HEK293 (cell line): ENCODE measurements at regions not wholly inside any gene's neighbourhood (a gene's known extent, or its start where the extent isn't known, plus 50 kb on each side); places are given as distances from the start of the nearest gene placed in this dataset.

Experiments
- GLIS1 ChIP-seq: fragments of 450-650 bp; formaldehyde crosslinking; IDR thresholded peaks from 2 replicates; pipeline ENCODE4 v1.5.1; 2016; ENCODE audit warnings: missing biosample characterization, missing genetic modification characterization
- MEIS1 ChIP-seq: sonication (generic); formaldehyde crosslinking; IDR thresholded peaks from 2 replicates; pipeline ENCODE4 v1.8.1; 2022; ENCODE audit warnings: missing genetic modification reagents, mild to moderate bottlenecking, borderline replicate concordance
- TCF7L2 ChIP-seq: IDR thresholded peaks from 2 replicates; pipeline ENCODE4 v1.6.1; 2011; ENCODE audit warnings: low read depth, mild to moderate bottlenecking, inconsistent platforms, low read length, moderate library complexity, borderline replicate concordance
- ZEB2 ChIP-seq: fragments of 450-650 bp; formaldehyde crosslinking; IDR thresholded peaks from 2 replicates; pipeline ENCODE4 v1.5.1; 2016; ENCODE audit warnings: missing biosample characterization, missing genetic modification characterization
- ZIC2 ChIP-seq: fragments of 450-650 bp; formaldehyde crosslinking; IDR thresholded peaks from 2 replicates; pipeline ENCODE4 v1.5.1; 2016; ENCODE audit warnings: missing biosample characterization, missing genetic modification characterization
- ZNF121 ChIP-seq: fragments of 450-650 bp; formaldehyde crosslinking; IDR thresholded peaks from 2 replicates; pipeline ENCODE4 v1.5.1; 2016; ENCODE audit warnings: missing biosample characterization, missing genetic modification characterization
- ZNF133 ChIP-seq: fragments of 450-650 bp; formaldehyde crosslinking; IDR thresholded peaks from 2 replicates; pipeline ENCODE4 v1.5.1; 2016; ENCODE audit warnings: missing biosample characterization, missing genetic modification characterization
- ZNF184 ChIP-seq: fragments of 450-650 bp; IDR thresholded peaks from 2 replicates; pipeline ENCODE4 v1.5.1; 2018; ENCODE audit warnings: missing biosample characterization, mild to moderate bottlenecking, missing genetic modification characterization
- ZNF776 ChIP-seq: fragments of 450-650 bp; formaldehyde crosslinking; IDR thresholded peaks from 2 replicates; pipeline ENCODE4 v1.5.0; 2017; ENCODE audit warnings: missing biosample characterization, missing genetic modification characterization, borderline replicate concordance
- ZXDB ChIP-seq: fragments of 450-650 bp; formaldehyde crosslinking; IDR thresholded peaks from 2 replicates; pipeline ENCODE4 v1.5.1; 2016; ENCODE audit warnings: missing biosample characterization, missing genetic modification characterization
- TF ChIP-seq, protein P1 (sequence below): IDR thresholded peaks from 2 replicates; pipeline ENCODE4 v1.6.1; 2011; ENCODE audit warnings: mild to moderate bottlenecking, low read depth, low read length, borderline replicate concordance
- TF ChIP-seq, protein P2 (sequence below): fragments of 450-650 bp; formaldehyde crosslinking; IDR thresholded peaks from 2 replicates; pipeline ENCODE4 v1.5.1; 2016; ENCODE audit warnings: missing biosample characterization, missing genetic modification characterization
- TF ChIP-seq, protein P3 (sequence below): fragments of 450-650 bp; formaldehyde crosslinking; IDR thresholded peaks from 2 replicates; pipeline ENCODE4 v1.5.1; 2016; ENCODE audit warnings: missing biosample characterization, missing genetic modification characterization

DNA sequence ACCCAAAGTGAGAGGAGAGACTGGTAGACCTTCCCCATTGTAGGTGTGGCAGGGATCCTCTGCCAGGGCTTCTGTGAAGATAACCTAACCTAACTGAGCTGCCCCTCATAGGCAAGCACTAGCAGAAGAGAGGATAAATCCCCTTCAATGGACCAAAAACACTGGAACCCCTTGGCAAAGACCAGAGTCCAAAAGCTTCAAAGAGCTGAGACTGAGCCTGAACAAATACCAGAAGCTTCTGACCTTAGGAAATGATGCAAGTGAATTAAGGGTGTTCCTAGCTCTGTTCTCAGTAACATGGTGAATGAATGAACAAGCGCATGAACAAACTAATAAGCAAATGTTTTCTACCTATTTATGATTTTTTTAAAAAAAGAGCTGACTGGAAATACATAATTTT lies 123.2 kb downstream of the RRAGC start:
- TF ChIP-seq, protein P1, sequence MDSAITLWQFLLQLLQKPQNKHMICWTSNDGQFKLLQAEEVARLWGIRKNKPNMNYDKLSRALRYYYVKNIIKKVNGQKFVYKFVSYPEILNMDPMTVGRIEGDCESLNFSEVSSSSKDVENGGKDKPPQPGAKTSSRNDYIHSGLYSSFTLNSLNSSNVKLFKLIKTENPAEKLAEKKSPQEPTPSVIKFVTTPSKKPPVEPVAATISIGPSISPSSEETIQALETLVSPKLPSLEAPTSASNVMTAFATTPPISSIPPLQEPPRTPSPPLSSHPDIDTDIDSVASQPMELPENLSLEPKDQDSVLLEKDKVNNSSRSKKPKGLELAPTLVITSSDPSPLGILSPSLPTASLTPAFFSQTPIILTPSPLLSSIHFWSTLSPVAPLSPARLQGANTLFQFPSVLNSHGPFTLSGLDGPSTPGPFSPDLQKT: no peak
- TF ChIP-seq MEIS1 (CRISPR knock-in tag) (no peak), ZIC2 (no peak), ZNF121 (tag by site-specific recombination) (no peak), ZNF184 (tag by site-specific recombination) (no peak), GLIS1 (no peak), ZNF133 (tag by site-specific recombination) (no peak), TCF7L2 (no peak), ZNF776 (tag by site-specific recombination) (no peak), ZEB2 (tag by site-specific recombination) (no peak), ZXDB (tag by site-specific recombination) (no peak)
- TF ChIP-seq, protein P2, sequence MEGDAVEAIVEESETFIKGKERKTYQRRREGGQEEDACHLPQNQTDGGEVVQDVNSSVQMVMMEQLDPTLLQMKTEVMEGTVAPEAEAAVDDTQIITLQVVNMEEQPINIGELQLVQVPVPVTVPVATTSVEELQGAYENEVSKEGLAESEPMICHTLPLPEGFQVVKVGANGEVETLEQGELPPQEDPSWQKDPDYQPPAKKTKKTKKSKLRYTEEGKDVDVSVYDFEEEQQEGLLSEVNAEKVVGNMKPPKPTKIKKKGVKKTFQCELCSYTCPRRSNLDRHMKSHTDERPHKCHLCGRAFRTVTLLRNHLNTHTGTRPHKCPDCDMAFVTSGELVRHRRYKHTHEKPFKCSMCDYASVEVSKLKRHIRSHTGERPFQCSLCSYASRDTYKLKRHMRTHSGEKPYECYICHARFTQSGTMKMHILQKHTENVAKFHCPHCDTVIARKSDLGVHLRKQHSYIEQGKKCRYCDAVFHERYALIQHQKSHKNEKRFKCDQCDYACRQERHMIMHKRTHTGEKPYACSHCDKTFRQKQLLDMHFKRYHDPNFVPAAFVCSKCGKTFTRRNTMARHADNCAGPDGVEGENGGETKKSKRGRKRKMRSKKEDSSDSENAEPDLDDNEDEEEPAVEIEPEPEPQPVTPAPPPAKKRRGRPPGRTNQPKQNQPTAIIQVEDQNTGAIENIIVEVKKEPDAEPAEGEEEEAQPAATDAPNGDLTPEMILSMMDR (tag by site-specific recombination): no peak
- TF ChIP-seq, protein P3, sequence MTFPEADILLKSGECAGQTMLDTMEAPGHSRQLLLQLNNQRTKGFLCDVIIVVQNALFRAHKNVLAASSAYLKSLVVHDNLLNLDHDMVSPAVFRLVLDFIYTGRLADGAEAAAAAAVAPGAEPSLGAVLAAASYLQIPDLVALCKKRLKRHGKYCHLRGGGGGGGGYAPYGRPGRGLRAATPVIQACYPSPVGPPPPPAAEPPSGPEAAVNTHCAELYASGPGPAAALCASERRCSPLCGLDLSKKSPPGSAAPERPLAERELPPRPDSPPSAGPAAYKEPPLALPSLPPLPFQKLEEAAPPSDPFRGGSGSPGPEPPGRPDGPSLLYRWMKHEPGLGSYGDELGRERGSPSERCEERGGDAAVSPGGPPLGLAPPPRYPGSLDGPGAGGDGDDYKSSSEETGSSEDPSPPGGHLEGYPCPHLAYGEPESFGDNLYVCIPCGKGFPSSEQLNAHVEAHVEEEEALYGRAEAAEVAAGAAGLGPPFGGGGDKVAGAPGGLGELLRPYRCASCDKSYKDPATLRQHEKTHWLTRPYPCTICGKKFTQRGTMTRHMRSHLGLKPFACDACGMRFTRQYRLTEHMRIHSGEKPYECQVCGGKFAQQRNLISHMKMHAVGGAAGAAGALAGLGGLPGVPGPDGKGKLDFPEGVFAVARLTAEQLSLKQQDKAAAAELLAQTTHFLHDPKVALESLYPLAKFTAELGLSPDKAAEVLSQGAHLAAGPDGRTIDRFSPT: no peak
